Type B pancreatic cell (in vitro differentiated cells): ENCODE measurements at regions not wholly inside any gene's neighbourhood (a gene's known extent, or its start where the extent isn't known, plus 50 kb on each side); places are given as distances from the start of the nearest gene placed in this dataset.

Experiments used
- DNase-seq: peaks from one replicate; pipeline ENCODE4 v3.0.0; 2021; ENCODE audit warnings: mixed read lengths; ENCODE audit not compliant: unreplicated experiment; ENCODE audit errors: extremely low spot score
- H3K27ac Mint-ChIP-seq: 2 replicates; pipeline ENCODE4 v1.8.0; 2021; ENCODE audit warnings: mild to moderate bottlenecking, mixed read lengths
- H3K27me3 Mint-ChIP-seq: 2 replicates; pipeline ENCODE4 v1.8.0; 2021; ENCODE audit warnings: mixed read lengths
- H3K36me3 Mint-ChIP-seq: 2 replicates; pipeline ENCODE4 v1.8.0; 2021; ENCODE audit warnings: mixed read lengths
- H3K4me1 Mint-ChIP-seq: one replicate; pipeline ENCODE4 v1.8.0; 2021; ENCODE audit warnings: mixed read lengths; ENCODE audit not compliant: unreplicated experiment
- H3K4me3 Mint-ChIP-seq: 2 replicates; pipeline ENCODE4 v1.8.0; 2021; ENCODE audit warnings: mild to moderate bottlenecking, mixed read lengths
- H3K9me3 Mint-ChIP-seq: 2 replicates; pipeline ENCODE4 v1.8.0; 2021; ENCODE audit warnings: mixed read lengths
- TF ChIP-seq, protein P1 (sequence below): fragments of 200-600 bp; sonication (generic); conservative IDR thresholded peaks from 2 replicates; pipeline ENCODE4 v1.5.0; 2021; ENCODE audit warnings: antibody characterized with exemption, mild to moderate bottlenecking

GRCh38 chr13:33752094-33752493, 65.9 kb upstream of the RFC3 start:
- H3K27me3 Mint-ChIP-seq = no peaks in the 10 kb centered on the region
- H3K9me3 Mint-ChIP-seq = no peaks in the 10 kb centered on the region
- DNase-seq = no peak
- no peak overlapping the region for H3K4me3 Mint-ChIP-seq
- no peak overlapping the region for H3K27ac Mint-ChIP-seq
- TF ChIP-seq, protein P1, sequence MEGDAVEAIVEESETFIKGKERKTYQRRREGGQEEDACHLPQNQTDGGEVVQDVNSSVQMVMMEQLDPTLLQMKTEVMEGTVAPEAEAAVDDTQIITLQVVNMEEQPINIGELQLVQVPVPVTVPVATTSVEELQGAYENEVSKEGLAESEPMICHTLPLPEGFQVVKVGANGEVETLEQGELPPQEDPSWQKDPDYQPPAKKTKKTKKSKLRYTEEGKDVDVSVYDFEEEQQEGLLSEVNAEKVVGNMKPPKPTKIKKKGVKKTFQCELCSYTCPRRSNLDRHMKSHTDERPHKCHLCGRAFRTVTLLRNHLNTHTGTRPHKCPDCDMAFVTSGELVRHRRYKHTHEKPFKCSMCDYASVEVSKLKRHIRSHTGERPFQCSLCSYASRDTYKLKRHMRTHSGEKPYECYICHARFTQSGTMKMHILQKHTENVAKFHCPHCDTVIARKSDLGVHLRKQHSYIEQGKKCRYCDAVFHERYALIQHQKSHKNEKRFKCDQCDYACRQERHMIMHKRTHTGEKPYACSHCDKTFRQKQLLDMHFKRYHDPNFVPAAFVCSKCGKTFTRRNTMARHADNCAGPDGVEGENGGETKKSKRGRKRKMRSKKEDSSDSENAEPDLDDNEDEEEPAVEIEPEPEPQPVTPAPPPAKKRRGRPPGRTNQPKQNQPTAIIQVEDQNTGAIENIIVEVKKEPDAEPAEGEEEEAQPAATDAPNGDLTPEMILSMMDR = no peak
- no peaks in the 10 kb centered on the region for H3K4me1 Mint-ChIP-seq
- no peaks in the 10 kb centered on the region for H3K36me3 Mint-ChIP-seq

DNA sequence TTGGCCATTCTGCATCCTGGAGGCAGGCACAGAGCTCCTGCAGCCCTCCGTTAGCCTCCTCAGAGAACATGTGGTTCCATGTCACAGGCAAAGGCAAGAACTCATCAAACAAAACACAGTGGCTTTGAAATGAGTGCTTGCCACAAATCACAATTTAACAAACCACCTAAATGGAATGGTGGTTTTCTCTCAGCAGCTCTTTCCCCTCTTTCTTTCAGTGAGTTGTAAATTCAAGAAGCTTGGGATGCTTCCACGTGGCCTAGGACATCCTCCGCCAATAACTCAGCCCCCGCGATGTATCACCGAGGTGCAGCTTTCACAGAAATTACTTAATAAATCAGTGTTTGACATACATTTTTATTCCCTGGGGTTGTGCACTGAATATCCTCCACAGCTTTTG, 65.4 kb upstream of the RFC3 start:
- no peak overlapping the region for H3K4me3 Mint-ChIP-seq
- H3K4me1 Mint-ChIP-seq = no peaks in the 10 kb centered on the region
- H3K9me3 Mint-ChIP-seq = no peaks in the 10 kb centered on the region
- no peak for DNase-seq
- TF ChIP-seq, protein P1 = no peak
- H3K27ac Mint-ChIP-seq = no peak overlapping the region
- H3K27me3 Mint-ChIP-seq = no peaks in the 10 kb centered on the region
- no peaks in the 10 kb centered on the region for H3K36me3 Mint-ChIP-seq

DNA sequence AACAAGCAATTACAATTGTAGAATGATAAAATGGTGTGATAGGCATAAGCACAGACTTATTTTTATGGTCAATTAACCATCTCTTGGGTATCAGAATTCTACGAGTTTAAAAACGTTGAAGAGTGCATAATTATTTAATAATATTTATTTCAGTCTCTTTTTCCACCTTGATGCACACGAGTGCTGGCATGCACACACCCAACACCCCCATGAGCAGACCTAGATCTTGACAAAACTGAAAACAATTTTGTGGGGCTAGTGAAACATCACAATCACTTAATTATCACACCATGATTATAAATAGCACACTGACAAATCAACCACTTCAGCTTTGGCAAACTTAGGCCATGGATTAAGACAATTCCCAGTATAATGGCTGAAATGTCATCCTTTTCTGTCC, 61.0 kb upstream of the RFC3 start:
- H3K36me3 Mint-ChIP-seq = no peaks in the 10 kb centered on the region
- no peak overlapping the region for H3K27ac Mint-ChIP-seq
- DNase-seq = no peak
- H3K27me3 Mint-ChIP-seq = no peaks in the 10 kb centered on the region
- no peak overlapping the region for H3K4me3 Mint-ChIP-seq
- no peaks in the 10 kb centered on the region for H3K9me3 Mint-ChIP-seq
- peaks cover 6% of the 10 kb centered on the region for H3K4me1 Mint-ChIP-seq
- TF ChIP-seq, protein P1 = no peak

GRCh38 chr13:33757713-33758112, 60.2 kb upstream of the RFC3 start:
- no peaks in the 10 kb centered on the region for H3K27me3 Mint-ChIP-seq
- no peak overlapping the region for H3K27ac Mint-ChIP-seq
- no peaks in the 10 kb centered on the region for H3K36me3 Mint-ChIP-seq
- H3K4me3 Mint-ChIP-seq = no peak overlapping the region
- TF ChIP-seq, protein P1 = no peak
- DNase-seq = no peak
- no peaks in the 10 kb centered on the region for H3K9me3 Mint-ChIP-seq
- peaks cover 7% of the 10 kb centered on the region for H3K4me1 Mint-ChIP-seq

DNA sequence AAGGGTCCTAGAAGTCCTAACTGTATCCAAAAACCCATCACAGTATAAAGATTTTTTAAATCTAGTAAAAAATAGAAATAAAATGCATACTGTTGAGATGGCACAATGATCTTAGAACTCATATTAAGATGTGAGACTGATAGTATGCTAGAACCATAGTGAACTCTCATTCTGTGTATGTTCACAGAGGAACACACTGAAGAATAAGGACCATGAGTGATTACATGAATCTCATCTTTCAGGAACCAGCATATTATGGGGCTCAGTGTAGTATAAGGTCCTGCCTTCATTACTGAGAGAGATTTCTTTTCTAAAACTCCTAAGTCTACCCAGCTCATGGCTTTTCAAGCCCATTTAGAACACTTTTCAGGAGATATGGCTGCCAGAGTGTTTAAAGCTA, 59.8 kb upstream of the RFC3 start:
- Mint-ChIP-seq H3K9me3 (no peaks in the 10 kb centered on the region), H3K36me3 (no peaks in the 10 kb centered on the region), H3K4me1 (peaks cover 7% of the 10 kb centered on the region), H3K4me3 (no peak overlapping the region), H3K27me3 (no peaks in the 10 kb centered on the region), H3K27ac (no peak overlapping the region)
- TF ChIP-seq, protein P1 = no peak
- DNase-seq = no peak

DNA sequence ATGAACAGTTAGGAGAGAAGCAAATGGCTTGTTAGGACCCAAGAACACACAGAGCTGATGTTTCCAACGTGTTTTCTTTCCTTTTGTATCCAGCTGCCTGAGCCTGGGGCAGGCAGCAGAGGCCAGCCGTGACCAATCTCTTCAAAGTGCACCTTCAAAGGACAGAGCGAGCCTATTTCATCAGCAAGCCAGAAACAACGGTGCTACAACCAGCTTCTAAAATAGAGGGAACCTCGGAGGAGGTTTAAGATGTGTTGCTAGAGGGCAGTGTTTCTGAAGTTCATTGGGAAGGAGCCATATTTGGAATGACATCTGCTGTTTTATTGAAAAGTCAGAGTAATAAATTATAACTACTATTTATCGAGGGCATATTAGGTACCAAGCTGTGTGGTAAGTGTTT, 56.2 kb upstream of the RFC3 start:
- TF ChIP-seq, protein P1 = peak; percentile 47
- no peaks in the 10 kb centered on the region for H3K27me3 Mint-ChIP-seq
- H3K4me3 Mint-ChIP-seq = peak overlapping the region; percentile 7
- H3K27ac Mint-ChIP-seq = peak overlapping the region; percentile 58
- no peaks in the 10 kb centered on the region for H3K36me3 Mint-ChIP-seq
- H3K4me1 Mint-ChIP-seq = peaks cover 7% of the 10 kb centered on the region
- DNase-seq = no peak
- H3K9me3 Mint-ChIP-seq = peaks cover 4% of the 10 kb centered on the region
